GM12878 (cell line): ENCODE measurements at regions not wholly inside any gene's neighbourhood (a gene's known extent, or its start where the extent isn't known, plus 50 kb on each side); places are given as distances from the start of the nearest gene placed in this dataset.

Experiments
- ATAC-seq: fragments of 200-7000 bp; cut with Tn5 transposase; 3 replicates; pipeline ENCODE4 v1.9.1; 2020; ENCODE audit warnings: mild to moderate bottlenecking, moderate library complexity
- BruUV-seq: library from RNA; stranded (reverse); fragments of 400-500 nt; replicated peaks from 2 replicates; lab custom pipeline; 2021; lab: Mats Ljungman, UMichigan
- CTCF ChIA-PET: fragments of 300-600 bp; sonication (Branson Sonifier 250); formaldehyde crosslinking; extraction: SDS; loops from one replicate; lab custom pipeline; 2021; ENCODE audit warnings: inconsistent platforms; lab: Yijun Ruan, JAX
- POLR2A ChIA-PET: fragments of 350-600 bp; formaldehyde crosslinking; extraction: SDS; loops from one replicate; lab custom pipeline; 2021; ENCODE audit warnings: inconsistent platforms; lab: Charles Lee
- RAD21 ChIA-PET: fragments of 300-600 bp; sonication (Branson Sonifier 250); formaldehyde crosslinking; loops from one replicate; lab custom pipeline; 2023; ENCODE audit warnings: antibody characterized with exemption; ENCODE audit not compliant: unreplicated experiment; lab: Charles Lee
- SMC1A ChIA-PET: fragments of 300-600 bp; sonication (Branson Sonifier 250); formaldehyde crosslinking; loops from one replicate; lab custom pipeline; 2023; ENCODE audit not compliant: unreplicated experiment, uncharacterized antibody; lab: Charles Lee
- DNase-seq: peaks from one replicate; pipeline ENCODE4 v3.0.0-alpha.2; 2011; ENCODE audit warnings: low read depth, low spot score
- FAIRE-seq: peaks from 3 replicates; lab custom pipeline; 2011; peaks lifted over from hg19 to GRCh38; lab: Jason Lieb, UNC
- H2AFZ ChIP-seq: 2 replicates; pipeline ENCODE4 v1.6.0; 2011; ENCODE audit warnings: low read depth, low read length, control low read depth; ENCODE audit not compliant: control insufficient read depth
- H3K27ac ChIP-seq: 2 replicates; pipeline ENCODE4 v1.5.1; 2011; ENCODE audit warnings: control low read depth; ENCODE audit not compliant: control insufficient read depth, insufficient read depth
- H3K27me3 ChIP-seq, 2 experiments: replicated peaks in 1 of 2; 2 replicates each; pipeline versions ENCODE4 v1.6.0 to v1.6.1; 2011; ENCODE audit warnings: low read length in 1 of 2; ENCODE audit not compliant: control insufficient read depth in 2 of 2, insufficient read depth in 2 of 2
- H3K36me3 ChIP-seq, 2 experiments: 2 replicates each; pipeline ENCODE4 v1.5.1; 2011; ENCODE audit warnings: low read length in 1 of 2; ENCODE audit not compliant: control insufficient read depth in 2 of 2, insufficient read depth in 2 of 2
- H3K4me1 ChIP-seq: 2 replicates; pipeline ENCODE4 v1.6.1; 2011; ENCODE audit warnings: mild to moderate bottlenecking, low read length, moderate library complexity, mixed read lengths; ENCODE audit not compliant: control insufficient read depth, insufficient read depth
- H3K4me2 ChIP-seq: 2 replicates; pipeline ENCODE4 v1.6.0; 2011; ENCODE audit warnings: control low read depth; ENCODE audit not compliant: control insufficient read depth, insufficient read depth
- H3K4me3 ChIP-seq: fragments of 200-600 bp; sonication (generic); 2 replicates; pipeline ENCODE4 v1.5.1; 2016
- H3K79me2 ChIP-seq: 2 replicates; pipeline ENCODE4 v1.6.0; 2011; ENCODE audit warnings: low read length; ENCODE audit not compliant: control insufficient read depth, insufficient read depth
- H3K9ac ChIP-seq: 2 replicates; pipeline ENCODE4 v1.8.0; 2011; ENCODE audit warnings: low read length, control low read depth, mixed read lengths; ENCODE audit not compliant: control insufficient read depth, insufficient read depth
- H3K9me3 ChIP-seq: replicated peaks from 3 replicates; pipeline ENCODE4 v1.5.1; 2011; ENCODE audit warnings: mild to moderate bottlenecking, low read length; ENCODE audit not compliant: control insufficient read depth, insufficient read depth
- H4K20me1 ChIP-seq: 2 replicates; pipeline ENCODE4 v1.6.0; 2011; ENCODE audit not compliant: control insufficient read depth, insufficient read depth
- ASH2L ChIP-seq: fragments of 300-600, 200-600 bp; sonication (generic); IDR thresholded peaks from 2 replicates; pipeline ENCODE4 v1.6.1; 2017; ENCODE audit warnings: low read depth, mild to moderate bottlenecking, borderline replicate concordance
- BCL3 ChIP-seq: IDR thresholded peaks from 2 replicates; pipeline ENCODE4 v1.6.1; 2011; ENCODE audit warnings: borderline replicate concordance, low read depth, mild to moderate bottlenecking, moderate library complexity, low read length; ENCODE audit not compliant: insufficient read depth, poor library complexity, severe bottlenecking
- BHLHE40 ChIP-seq, 2 experiments: fragments of 450-650 bp in 1 of 2; IDR thresholded peaks; 2 replicates each; pipeline ENCODE4 v1.6.1; 2011 to 2017; ENCODE audit warnings: low read depth in 2 of 2, borderline replicate concordance in 1 of 2, improper control_type of control experiment in 1 of 2, low read length in 1 of 2, mild to moderate bottlenecking in 1 of 2
- HCFC1 ChIP-seq: fragments of 150-350 bp; IDR thresholded peaks from 2 replicates; pipeline ENCODE4 v1.6.1; 2014; ENCODE audit warnings: low read length
- HDGF ChIP-seq: fragments of 450-650 bp; IDR thresholded peaks from 2 replicates; pipeline ENCODE4 v1.6.1; 2016; ENCODE audit warnings: antibody characterized with exemption
- IKZF1 ChIP-seq: fragments of 450-650 bp; conservative IDR thresholded peaks from 2 replicates; pipeline ENCODE4 v1.6.1; 2017; ENCODE audit warnings: antibody characterized with exemption, mild to moderate bottlenecking
- IKZF2 ChIP-seq, 2 experiments: fragments of 450-650 bp; IDR thresholded peaks; 2 replicates each; pipeline ENCODE4 v1.6.1; 2017; ENCODE audit warnings: mild to moderate bottlenecking in 2 of 2, moderate library complexity in 2 of 2
- NFYB ChIP-seq: IDR thresholded peaks from 2 replicates; pipeline ENCODE4 v1.6.1; 2011; ENCODE audit warnings: low read depth, mild to moderate bottlenecking, low read length, improper control_type of control experiment, moderate library complexity; ENCODE audit not compliant: insufficient read depth
- SIX5 ChIP-seq: IDR thresholded peaks from 2 replicates; pipeline ENCODE4 v1.6.1; 2011; ENCODE audit warnings: mild to moderate bottlenecking, low read depth, low read length, moderate library complexity; ENCODE audit not compliant: severe bottlenecking
- SRF ChIP-seq, 2 experiments: IDR thresholded peaks; 2 replicates each; pipeline ENCODE4 v1.6.1; 2011; ENCODE audit warnings: low read depth in 2 of 2, low read length in 2 of 2, mild to moderate bottlenecking in 1 of 2, moderate library complexity in 1 of 2
- TAF1 ChIP-seq: IDR thresholded peaks from 2 replicates; pipeline ENCODE4 v1.6.1; 2011; ENCODE audit warnings: mild to moderate bottlenecking, low read depth, low read length, borderline replicate concordance
- TBL1XR1 ChIP-seq: IDR thresholded peaks from 2 replicates; pipeline ENCODE4 v1.6.1; 2012; ENCODE audit warnings: low read depth, low read length, improper control_type of control experiment
- WGBS: methylation state at CpG from one replicate; pipeline ENCODE4 v1.1.6; 2016; ENCODE audit warnings: low lambda C conversion rate; ENCODE audit not compliant: insufficient replicate concordance, insufficient coverage; ENCODE audit errors: missing lambda C conversion rate; 5-methylcytosine and 5-hydroxymethylcytosine counted together
- in situ Hi-C: fragments of 300-500 bp; cut with MboI; formaldehyde crosslinking; loops from 9 replicates; pipeline ENCODE4 v1.14.3; 2018; ENCODE audit warnings: mixed read lengths
- intact Hi-C: fragments of 100-400 bp; cut with micrococcal nuclease; formaldehyde crosslinking; loops from one replicate; pipeline ENCODE4 v1.14.2; 2022; ENCODE audit not compliant: unreplicated experiment
- TF ChIP-seq, protein P1 (sequence below): fragments of 450-650 bp; IDR thresholded peaks from 2 replicates; pipeline ENCODE4 v1.6.1; 2017; ENCODE audit warnings: borderline replicate concordance
- TF ChIP-seq, protein P2 (sequence below): fragments of 450-650 bp; IDR thresholded peaks from 2 replicates; pipeline ENCODE4 v1.6.1; 2017; ENCODE audit warnings: antibody characterized with exemption, mild to moderate bottlenecking, moderate library complexity
- TF ChIP-seq, protein P3 (sequence below): fragments of 450-650 bp; IDR thresholded peaks from 2 replicates; pipeline ENCODE4 v1.6.1; 2017; ENCODE audit warnings: mild to moderate bottlenecking

DNA sequence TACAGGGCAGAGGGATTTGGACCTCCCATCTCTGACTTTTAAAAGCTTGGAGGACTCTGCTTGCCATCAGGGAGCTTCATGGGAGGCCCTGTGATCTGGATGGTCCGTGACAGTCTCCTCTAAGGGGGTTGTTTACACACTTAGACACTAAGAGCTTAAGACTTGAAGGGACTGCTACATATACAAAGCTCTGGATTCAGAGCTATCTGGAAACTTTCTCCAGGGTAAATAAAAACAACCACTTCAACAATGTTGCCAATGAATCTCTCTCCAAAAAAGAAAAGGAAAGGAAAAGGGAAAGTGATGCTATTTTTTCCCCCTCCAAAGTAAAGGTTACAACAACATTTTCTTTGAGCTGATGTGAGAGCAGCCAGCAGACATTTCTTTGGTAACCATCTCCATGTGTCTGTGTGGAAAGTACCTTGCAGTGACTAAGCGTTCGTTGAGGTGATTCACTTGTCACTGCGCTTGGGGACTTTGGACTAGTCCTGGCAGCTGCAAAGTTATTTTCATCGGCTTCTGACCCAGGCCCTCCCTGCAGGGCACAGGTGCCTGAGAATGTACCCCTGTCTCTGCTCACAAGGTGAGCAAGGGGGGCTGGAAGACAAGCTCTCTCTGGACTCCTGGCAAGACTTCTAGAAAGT is 262.1 kb upstream of the KLF4 start:
- no peaks in the 10 kb centered on the region for H3K27me3 ChIP-seq
- H3K4me3 ChIP-seq = no peak overlapping the region
- ChIA-PET CTCF (interaction anchor here (0.9 to 1.5 kb wide), 6 partner anchors 10 to 124 kb away, joined by 3 to 5 read pairs (median 4); no protein-coding TSS in a partner anchor), RAD21 (interaction anchor here (0.5 to 2.5 kb wide), 22 partner anchors 9 to 805 kb away, joined by 3 to 12 read pairs (median 4); no protein-coding TSS in a partner anchor), SMC1A (interaction anchor here (0.8 to 2.3 kb wide), 21 partner anchors 8 to 133 kb away, joined by 3 to 19 read pairs (median 4); no protein-coding TSS in a partner anchor), POLR2A (interaction anchor here (0.6 to 1.8 kb wide), 9 partner anchors 8 to 393 kb away, joined by 3 to 11 read pairs (median 5); no protein-coding TSS in a partner anchor)
- H2AFZ ChIP-seq = peak overlapping the region; percentile 18
- H3K79me2 ChIP-seq = no peaks in the 10 kb centered on the region
- H3K9ac ChIP-seq = no peak overlapping the region; the same call in 1 of the 2 replicates
- no peak overlapping the region for H3K4me2 ChIP-seq
- H4K20me1 ChIP-seq = no peaks in the 10 kb centered on the region
- ATAC-seq (peak; percentile 93), FAIRE-seq (peak; percentile 41), DNase-seq (peak; percentile 45)
- no TSS peak for BruUV-seq
- in situ Hi-C loops = no loop called here
- peak overlapping the region; percentile 42; the same call in 1 of the 2 replicates for H3K27ac ChIP-seq
- intact Hi-C loops = no loop called here
- no peaks in the 10 kb centered on the region; the same call in 2 of the 3 replicates for H3K9me3 ChIP-seq
- no peaks in the 10 kb centered on the region for H3K4me1 ChIP-seq
- 0% methylated on average over 5 of the region's 5 CpGs for WGBS
- H3K36me3 ChIP-seq = no peaks in the 10 kb centered on the region
- TF ChIP-seq, protein P1, sequence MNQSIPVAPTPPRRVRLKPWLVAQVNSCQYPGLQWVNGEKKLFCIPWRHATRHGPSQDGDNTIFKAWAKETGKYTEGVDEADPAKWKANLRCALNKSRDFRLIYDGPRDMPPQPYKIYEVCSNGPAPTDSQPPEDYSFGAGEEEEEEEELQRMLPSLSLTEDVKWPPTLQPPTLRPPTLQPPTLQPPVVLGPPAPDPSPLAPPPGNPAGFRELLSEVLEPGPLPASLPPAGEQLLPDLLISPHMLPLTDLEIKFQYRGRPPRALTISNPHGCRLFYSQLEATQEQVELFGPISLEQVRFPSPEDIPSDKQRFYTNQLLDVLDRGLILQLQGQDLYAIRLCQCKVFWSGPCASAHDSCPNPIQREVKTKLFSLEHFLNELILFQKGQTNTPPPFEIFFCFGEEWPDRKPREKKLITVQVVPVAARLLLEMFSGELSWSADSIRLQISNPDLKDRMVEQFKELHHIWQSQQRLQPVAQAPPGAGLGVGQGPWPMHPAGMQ = no peak
- peak; percentile 72 for TF ChIP-seq IKZF1
- no peak for TF ChIP-seq BCL3
- no peak for TF ChIP-seq TBL1XR1
- TF ChIP-seq, protein P2, sequence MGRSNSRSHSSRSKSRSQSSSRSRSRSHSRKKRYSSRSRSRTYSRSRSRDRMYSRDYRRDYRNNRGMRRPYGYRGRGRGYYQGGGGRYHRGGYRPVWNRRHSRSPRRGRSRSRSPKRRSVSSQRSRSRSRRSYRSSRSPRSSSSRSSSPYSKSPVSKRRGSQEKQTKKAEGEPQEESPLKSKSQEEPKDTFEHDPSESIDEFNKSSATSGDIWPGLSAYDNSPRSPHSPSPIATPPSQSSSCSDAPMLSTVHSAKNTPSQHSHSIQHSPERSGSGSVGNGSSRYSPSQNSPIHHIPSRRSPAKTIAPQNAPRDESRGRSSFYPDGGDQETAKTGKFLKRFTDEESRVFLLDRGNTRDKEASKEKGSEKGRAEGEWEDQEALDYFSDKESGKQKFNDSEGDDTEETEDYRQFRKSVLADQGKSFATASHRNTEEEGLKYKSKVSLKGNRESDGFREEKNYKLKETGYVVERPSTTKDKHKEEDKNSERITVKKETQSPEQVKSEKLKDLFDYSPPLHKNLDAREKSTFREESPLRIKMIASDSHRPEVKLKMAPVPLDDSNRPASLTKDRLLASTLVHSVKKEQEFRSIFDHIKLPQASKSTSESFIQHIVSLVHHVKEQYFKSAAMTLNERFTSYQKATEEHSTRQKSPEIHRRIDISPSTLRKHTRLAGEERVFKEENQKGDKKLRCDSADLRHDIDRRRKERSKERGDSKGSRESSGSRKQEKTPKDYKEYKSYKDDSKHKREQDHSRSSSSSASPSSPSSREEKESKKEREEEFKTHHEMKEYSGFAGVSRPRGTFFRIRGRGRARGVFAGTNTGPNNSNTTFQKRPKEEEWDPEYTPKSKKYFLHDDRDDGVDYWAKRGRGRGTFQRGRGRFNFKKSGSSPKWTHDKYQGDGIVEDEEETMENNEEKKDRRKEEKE = no peak
- TF ChIP-seq, protein P3, sequence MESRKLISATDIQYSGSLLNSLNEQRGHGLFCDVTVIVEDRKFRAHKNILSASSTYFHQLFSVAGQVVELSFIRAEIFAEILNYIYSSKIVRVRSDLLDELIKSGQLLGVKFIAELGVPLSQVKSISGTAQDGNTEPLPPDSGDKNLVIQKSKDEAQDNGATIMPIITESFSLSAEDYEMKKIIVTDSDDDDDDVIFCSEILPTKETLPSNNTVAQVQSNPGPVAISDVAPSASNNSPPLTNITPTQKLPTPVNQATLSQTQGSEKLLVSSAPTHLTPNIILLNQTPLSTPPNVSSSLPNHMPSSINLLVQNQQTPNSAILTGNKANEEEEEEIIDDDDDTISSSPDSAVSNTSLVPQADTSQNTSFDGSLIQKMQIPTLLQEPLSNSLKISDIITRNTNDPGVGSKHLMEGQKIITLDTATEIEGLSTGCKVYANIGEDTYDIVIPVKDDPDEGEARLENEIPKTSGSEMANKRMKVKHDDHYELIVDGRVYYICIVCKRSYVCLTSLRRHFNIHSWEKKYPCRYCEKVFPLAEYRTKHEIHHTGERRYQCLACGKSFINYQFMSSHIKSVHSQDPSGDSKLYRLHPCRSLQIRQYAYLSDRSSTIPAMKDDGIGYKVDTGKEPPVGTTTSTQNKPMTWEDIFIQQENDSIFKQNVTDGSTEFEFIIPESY = no peak
- TF ChIP-seq HDGF = no peak
- TF ChIP-seq IKZF2 (IDR thresholded peaks at IDR 0.05) = peak; percentile 63 to 67; a peak in 2 of 4 replicates
- TF ChIP-seq ASH2L = 0 out of 2 replicates have a peak, but pooled peaks have one; percentile 49
- no peak for TF ChIP-seq SIX5
- no peak for TF ChIP-seq HCFC1
- no peak for TF ChIP-seq NFYB
- no peak for TF ChIP-seq SRF (IDR thresholded peaks at IDR 0.05; ENCODE audit: low read depth in 2 of 2, low read length in 2 of 2)
- peak in 1 of 2 experiments; percentile 39; a peak in 1 of 4 replicates for TF ChIP-seq BHLHE40 (IDR thresholded peaks at IDR 0.05; ENCODE audit: borderline replicate concordance in 1 of 2, low read depth in 2 of 2, low read length in 1 of 2)
- TF ChIP-seq TAF1 = no peak
